GM12878 (cell line): ENCODE measurements at regions not wholly inside any gene's neighbourhood (a gene's known extent, or its start where the extent isn't known, plus 50 kb on each side); places are given as distances from the start of the nearest gene placed in this dataset.

ENCODE experiments used
- ATAC-seq: fragments of 200-7000 bp; cut with Tn5 transposase; 3 replicates; pipeline ENCODE4 v1.9.1; 2020; ENCODE audit warnings: mild to moderate bottlenecking, moderate library complexity
- BruUV-seq: library from RNA; stranded (reverse); fragments of 400-500 nt; replicated peaks from 2 replicates; lab custom pipeline; 2021; lab: Mats Ljungman, UMichigan
- CTCF ChIA-PET: fragments of 300-600 bp; sonication (Branson Sonifier 250); formaldehyde crosslinking; extraction: SDS; loops from one replicate; lab custom pipeline; 2021; ENCODE audit warnings: inconsistent platforms; lab: Yijun Ruan, JAX
- POLR2A ChIA-PET: fragments of 350-600 bp; formaldehyde crosslinking; extraction: SDS; loops from one replicate; lab custom pipeline; 2021; ENCODE audit warnings: inconsistent platforms; lab: Charles Lee
- RAD21 ChIA-PET: fragments of 300-600 bp; sonication (Branson Sonifier 250); formaldehyde crosslinking; loops from one replicate; lab custom pipeline; 2023; ENCODE audit warnings: antibody characterized with exemption; ENCODE audit not compliant: unreplicated experiment; lab: Charles Lee
- SMC1A ChIA-PET: fragments of 300-600 bp; sonication (Branson Sonifier 250); formaldehyde crosslinking; loops from one replicate; lab custom pipeline; 2023; ENCODE audit not compliant: unreplicated experiment, uncharacterized antibody; lab: Charles Lee
- DNase-seq: peaks from one replicate; pipeline ENCODE4 v3.0.0-alpha.2; 2011; ENCODE audit warnings: low read depth, low spot score
- FAIRE-seq: peaks from 3 replicates; lab custom pipeline; 2011; peaks lifted over from hg19 to GRCh38; lab: Jason Lieb, UNC
- H2AFZ ChIP-seq: 2 replicates; pipeline ENCODE4 v1.6.0; 2011; ENCODE audit warnings: low read depth, low read length, control low read depth; ENCODE audit not compliant: control insufficient read depth
- H3K27ac ChIP-seq: 2 replicates; pipeline ENCODE4 v1.5.1; 2011; ENCODE audit warnings: control low read depth; ENCODE audit not compliant: control insufficient read depth, insufficient read depth
- H3K27me3 ChIP-seq, 2 experiments: replicated peaks in 1 of 2; 2 replicates each; pipeline versions ENCODE4 v1.6.0 to v1.6.1; 2011; ENCODE audit warnings: low read length in 1 of 2; ENCODE audit not compliant: control insufficient read depth in 2 of 2, insufficient read depth in 2 of 2
- H3K36me3 ChIP-seq, 2 experiments: 2 replicates each; pipeline ENCODE4 v1.5.1; 2011; ENCODE audit warnings: low read length in 1 of 2; ENCODE audit not compliant: control insufficient read depth in 2 of 2, insufficient read depth in 2 of 2
- H3K4me1 ChIP-seq: 2 replicates; pipeline ENCODE4 v1.6.1; 2011; ENCODE audit warnings: mild to moderate bottlenecking, low read length, moderate library complexity, mixed read lengths; ENCODE audit not compliant: control insufficient read depth, insufficient read depth
- H3K4me2 ChIP-seq: 2 replicates; pipeline ENCODE4 v1.6.0; 2011; ENCODE audit warnings: control low read depth; ENCODE audit not compliant: control insufficient read depth, insufficient read depth
- H3K4me3 ChIP-seq: fragments of 200-600 bp; sonication (generic); 2 replicates; pipeline ENCODE4 v1.5.1; 2016
- H3K79me2 ChIP-seq: 2 replicates; pipeline ENCODE4 v1.6.0; 2011; ENCODE audit warnings: low read length; ENCODE audit not compliant: control insufficient read depth, insufficient read depth
- H3K9ac ChIP-seq: 2 replicates; pipeline ENCODE4 v1.8.0; 2011; ENCODE audit warnings: low read length, control low read depth, mixed read lengths; ENCODE audit not compliant: control insufficient read depth, insufficient read depth
- H3K9me3 ChIP-seq: replicated peaks from 3 replicates; pipeline ENCODE4 v1.5.1; 2011; ENCODE audit warnings: mild to moderate bottlenecking, low read length; ENCODE audit not compliant: control insufficient read depth, insufficient read depth
- H4K20me1 ChIP-seq: 2 replicates; pipeline ENCODE4 v1.6.0; 2011; ENCODE audit not compliant: control insufficient read depth, insufficient read depth
- ATF2 ChIP-seq: IDR thresholded peaks from 2 replicates; pipeline ENCODE4 v1.6.1; 2012; ENCODE audit warnings: low read length, inconsistent platforms
- BHLHE40 ChIP-seq, 2 experiments: fragments of 450-650 bp in 1 of 2; IDR thresholded peaks; 2 replicates each; pipeline ENCODE4 v1.6.1; 2011 to 2017; ENCODE audit warnings: low read depth in 2 of 2, borderline replicate concordance in 1 of 2, improper control_type of control experiment in 1 of 2, low read length in 1 of 2, mild to moderate bottlenecking in 1 of 2
- CREM ChIP-seq: IDR thresholded peaks from 2 replicates; pipeline ENCODE4 v1.6.1; 2014; ENCODE audit warnings: antibody characterized with exemption, low read depth
- FOS ChIP-seq: IDR thresholded peaks from 3 replicates; pipeline ENCODE4 v1.6.1; 2011; ENCODE audit warnings: borderline replicate concordance; ENCODE audit not compliant: insufficient read length; ENCODE audit errors: extremely low read depth
- HCFC1 ChIP-seq: fragments of 150-350 bp; IDR thresholded peaks from 2 replicates; pipeline ENCODE4 v1.6.1; 2014; ENCODE audit warnings: low read length
- HDAC6 ChIP-seq: fragments of 200-600 bp; sonication (generic); IDR thresholded peaks from one replicate; pipeline ENCODE4 v1.8.0; 2017; ENCODE audit warnings: antibody characterized with exemption; ENCODE audit not compliant: unreplicated experiment
- IRF4 ChIP-seq: IDR thresholded peaks from 2 replicates; pipeline ENCODE4 v1.6.1; 2011; ENCODE audit warnings: low read depth, low read length
- JUNB ChIP-seq: IDR thresholded peaks from 2 replicates; pipeline ENCODE4 v1.6.1; 2016; ENCODE audit warnings: antibody characterized with exemption, mild to moderate bottlenecking
- MTA2 ChIP-seq: fragments of 450-650 bp; IDR thresholded peaks from 2 replicates; pipeline ENCODE4 v1.6.1; 2016; ENCODE audit warnings: low read depth, mild to moderate bottlenecking, moderate library complexity
- MYC ChIP-seq: IDR thresholded peaks from 2 replicates; pipeline ENCODE4 v1.6.1; 2011; ENCODE audit warnings: mild to moderate bottlenecking, low read length, moderate library complexity, inconsistent platforms; ENCODE audit not compliant: insufficient read depth, insufficient replicate concordance, insufficient read length, severe bottlenecking
- NBN ChIP-seq: fragments of 450-650 bp; IDR thresholded peaks from 2 replicates; pipeline ENCODE4 v1.6.1; 2016
- NFIC ChIP-seq: IDR thresholded peaks from 2 replicates; pipeline ENCODE4 v1.6.1; 2012; ENCODE audit warnings: low read depth, mild to moderate bottlenecking, inconsistent platforms, low read length, moderate library complexity
- PML ChIP-seq: IDR thresholded peaks from 2 replicates; pipeline ENCODE4 v1.6.1; 2012; ENCODE audit warnings: low read length, inconsistent platforms
- RBBP5 ChIP-seq: fragments of 200-600 bp; sonication (generic); conservative IDR thresholded peaks from 2 replicates; pipeline ENCODE4 v1.6.1; 2016
- TCF12 ChIP-seq: IDR thresholded peaks from 2 replicates; pipeline ENCODE4 v1.6.1; 2011; ENCODE audit warnings: low read depth, mild to moderate bottlenecking, low read length
- ZNF24 ChIP-seq: fragments of 450-650 bp; IDR thresholded peaks from 2 replicates; pipeline ENCODE4 v1.6.1; 2017; ENCODE audit warnings: antibody characterized with exemption, mild to moderate bottlenecking
- WGBS: methylation state at CpG from one replicate; pipeline ENCODE4 v1.1.6; 2016; ENCODE audit warnings: low lambda C conversion rate; ENCODE audit not compliant: insufficient replicate concordance, insufficient coverage; ENCODE audit errors: missing lambda C conversion rate; 5-methylcytosine and 5-hydroxymethylcytosine counted together
- in situ Hi-C: fragments of 300-500 bp; cut with MboI; formaldehyde crosslinking; loops from 9 replicates; pipeline ENCODE4 v1.14.3; 2018; ENCODE audit warnings: mixed read lengths
- intact Hi-C: fragments of 100-400 bp; cut with micrococcal nuclease; formaldehyde crosslinking; loops from one replicate; pipeline ENCODE4 v1.14.2; 2022; ENCODE audit not compliant: unreplicated experiment
- TF ChIP-seq, protein P1 (sequence below): fragments of 450-650 bp; IDR thresholded peaks from 2 replicates; pipeline ENCODE4 v1.6.1; 2017; ENCODE audit warnings: low read depth, mild to moderate bottlenecking, moderate library complexity
- TF ChIP-seq, protein P2 (sequence below): fragments of 450-650 bp; IDR thresholded peaks from 2 replicates; pipeline ENCODE4 v1.6.1; 2018; ENCODE audit warnings: borderline replicate concordance, mild to moderate bottlenecking; ENCODE audit not compliant: partially characterized antibody

GRCh38 chr3:117405359-117405758 lies 695.8 kb downstream of the TUSC7 start:
- intact Hi-C loops = loop anchor here (10.0 kb wide), 1 partner anchor 309 kb away; no protein-coding TSS in a partner anchor
- DNase-seq (no peak), ATAC-seq (no peak), FAIRE-seq (no peak)
- Histone ChIP-seq H3K4me3 (no peak overlapping the region), H4K20me1 (no peaks in the 10 kb centered on the region), H3K9ac (no peak overlapping the region), H3K79me2 (no peaks in the 10 kb centered on the region)
- SMC1A ChIA-PET = interaction anchor here (1.2 to 10.6 kb wide), 2 partner anchors 14 to 119 kb away, joined by 4 to 187 read pairs; no protein-coding TSS in a partner anchor
- RAD21 ChIA-PET = no interaction called here
- TF ChIP-seq MYC (no peak), JUNB (no peak), HCFC1 (no peak), NFIC (no peak), RBBP5 (no peak), ZNF24 (no peak), CREM (no peak), BHLHE40 (IDR thresholded peaks at IDR 0.05; ENCODE audit: borderline replicate concordance in 1 of 2, low read depth in 2 of 2, low read length in 1 of 2) (no peak), MTA2 (no peak), NBN (no peak), HDAC6 (no peak), FOS (no peak), TCF12 (no peak), IRF4 (no peak), PML (no peak), ATF2 (no peak)
- TF ChIP-seq, protein P1, sequence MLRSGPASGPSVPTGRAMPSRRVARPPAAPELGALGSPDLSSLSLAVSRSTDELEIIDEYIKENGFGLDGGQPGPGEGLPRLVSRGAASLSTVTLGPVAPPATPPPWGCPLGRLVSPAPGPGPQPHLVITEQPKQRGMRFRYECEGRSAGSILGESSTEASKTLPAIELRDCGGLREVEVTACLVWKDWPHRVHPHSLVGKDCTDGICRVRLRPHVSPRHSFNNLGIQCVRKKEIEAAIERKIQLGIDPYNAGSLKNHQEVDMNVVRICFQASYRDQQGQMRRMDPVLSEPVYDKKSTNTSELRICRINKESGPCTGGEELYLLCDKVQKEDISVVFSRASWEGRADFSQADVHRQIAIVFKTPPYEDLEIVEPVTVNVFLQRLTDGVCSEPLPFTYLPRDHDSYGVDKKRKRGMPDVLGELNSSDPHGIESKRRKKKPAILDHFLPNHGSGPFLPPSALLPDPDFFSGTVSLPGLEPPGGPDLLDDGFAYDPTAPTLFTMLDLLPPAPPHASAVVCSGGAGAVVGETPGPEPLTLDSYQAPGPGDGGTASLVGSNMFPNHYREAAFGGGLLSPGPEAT = no peak
- TF ChIP-seq, protein P2, sequence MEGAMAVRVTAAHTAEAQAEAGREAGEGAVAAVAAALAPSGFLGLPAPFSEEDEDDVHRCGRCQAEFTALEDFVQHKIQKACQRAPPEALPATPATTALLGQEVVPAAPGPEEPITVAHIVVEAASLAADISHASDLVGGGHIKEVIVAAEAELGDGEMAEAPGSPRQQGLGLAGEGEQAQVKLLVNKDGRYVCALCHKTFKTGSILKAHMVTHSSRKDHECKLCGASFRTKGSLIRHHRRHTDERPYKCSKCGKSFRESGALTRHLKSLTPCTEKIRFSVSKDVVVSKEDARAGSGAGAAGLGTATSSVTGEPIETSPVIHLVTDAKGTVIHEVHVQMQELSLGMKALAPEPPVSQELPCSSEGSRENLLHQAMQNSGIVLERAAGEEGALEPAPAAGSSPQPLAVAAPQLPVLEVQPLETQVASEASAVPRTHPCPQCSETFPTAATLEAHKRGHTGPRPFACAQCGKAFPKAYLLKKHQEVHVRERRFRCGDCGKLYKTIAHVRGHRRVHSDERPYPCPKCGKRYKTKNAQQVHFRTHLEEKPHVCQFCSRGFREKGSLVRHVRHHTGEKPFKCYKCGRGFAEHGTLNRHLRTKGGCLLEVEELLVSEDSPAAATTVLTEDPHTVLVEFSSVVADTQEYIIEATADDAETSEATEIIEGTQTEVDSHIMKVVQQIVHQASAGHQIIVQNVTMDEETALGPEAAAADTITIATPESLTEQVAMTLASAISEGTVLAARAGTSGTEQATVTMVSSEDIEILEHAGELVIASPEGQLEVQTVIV = no peak
- TF ChIP-seq, all 136 proteins: peak for 0
- H3K27ac ChIP-seq = no peak overlapping the region
- H3K9me3 ChIP-seq = no peaks in the 10 kb centered on the region
- in situ Hi-C loops = no loop called here
- ChIA-PET CTCF (interaction anchor here (1.0 to 1.6 kb wide), 3 partner anchors 18 to 121 kb away, joined by 3 to 17 read pairs (median 5); no protein-coding TSS in a partner anchor), POLR2A (no interaction called here)
- no peaks in the 10 kb centered on the region; a peak in 1 of 4 replicates for H3K27me3 ChIP-seq
- no peaks in the 10 kb centered on the region for H3K36me3 ChIP-seq
- H3K4me2 ChIP-seq = no peak overlapping the region
- no peaks in the 10 kb centered on the region for H3K4me1 ChIP-seq
- H2AFZ ChIP-seq = no peak overlapping the region
- WGBS = 0% methylated on average over 1 of the region's 1 CpG
- no TSS peak for BruUV-seq
